Uterus (tissue), 2 donors: ENCODE measurements at regions not wholly inside any gene's neighbourhood (a gene's known extent, or its start where the extent isn't known, plus 50 kb on each side); places are given as distances from the start of the nearest gene placed in this dataset.
"Not testable (repeated sequence)": the region's sequence is repeated elsewhere in the genome, so short reads cannot be mapped to it uniquely, and the experiment has no call there.

Source experiments
- POLR2A ChIP-seq, 2 donors: fragments of 450-650 bp; IDR thresholded peaks; one replicate each; pipeline ENCODE4 v1.6.1; 2016; ENCODE audit warnings: antibody characterized with exemption in 2 of 2, mild to moderate bottlenecking in 1 of 2, moderate library complexity in 1 of 2
- TF ChIP-seq, protein P1 (sequence below), 4 experiments: fragments of 200-600 bp in 2 of 4; fragments of 450-650 bp in 2 of 4; sonication (generic) in 2 of 4; IDR thresholded peaks; one replicate each; pipeline ENCODE4 v1.5.1; 2016 to 2019; ENCODE audit warnings: antibody characterized with exemption in 4 of 4, mild to moderate bottlenecking in 2 of 4, moderate library complexity in 1 of 4

DNA sequence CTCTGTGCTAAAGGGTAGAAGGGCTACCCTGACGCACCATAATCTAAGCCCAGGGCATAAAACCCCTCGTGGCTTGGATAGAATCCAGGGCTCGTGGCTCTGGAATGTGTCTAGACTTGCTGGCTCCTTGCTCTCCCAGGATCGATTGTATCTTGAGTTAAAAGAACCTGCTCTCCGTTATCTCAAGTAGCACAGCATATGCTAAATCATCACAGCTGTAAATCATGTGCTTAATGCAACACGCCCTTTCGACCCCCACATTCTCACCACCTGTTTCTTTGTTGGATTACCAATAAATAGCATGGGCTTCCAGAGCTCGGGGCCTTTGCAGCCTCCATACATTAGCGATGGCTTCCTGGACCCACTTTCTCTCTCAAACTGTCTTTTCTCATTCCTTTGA lies 190.4 kb downstream of the CPS1 start:
- not testable (repeated sequence) for TF ChIP-seq POLR2A (IDR thresholded peaks at IDR 0.05)
- TF ChIP-seq, protein P1, sequence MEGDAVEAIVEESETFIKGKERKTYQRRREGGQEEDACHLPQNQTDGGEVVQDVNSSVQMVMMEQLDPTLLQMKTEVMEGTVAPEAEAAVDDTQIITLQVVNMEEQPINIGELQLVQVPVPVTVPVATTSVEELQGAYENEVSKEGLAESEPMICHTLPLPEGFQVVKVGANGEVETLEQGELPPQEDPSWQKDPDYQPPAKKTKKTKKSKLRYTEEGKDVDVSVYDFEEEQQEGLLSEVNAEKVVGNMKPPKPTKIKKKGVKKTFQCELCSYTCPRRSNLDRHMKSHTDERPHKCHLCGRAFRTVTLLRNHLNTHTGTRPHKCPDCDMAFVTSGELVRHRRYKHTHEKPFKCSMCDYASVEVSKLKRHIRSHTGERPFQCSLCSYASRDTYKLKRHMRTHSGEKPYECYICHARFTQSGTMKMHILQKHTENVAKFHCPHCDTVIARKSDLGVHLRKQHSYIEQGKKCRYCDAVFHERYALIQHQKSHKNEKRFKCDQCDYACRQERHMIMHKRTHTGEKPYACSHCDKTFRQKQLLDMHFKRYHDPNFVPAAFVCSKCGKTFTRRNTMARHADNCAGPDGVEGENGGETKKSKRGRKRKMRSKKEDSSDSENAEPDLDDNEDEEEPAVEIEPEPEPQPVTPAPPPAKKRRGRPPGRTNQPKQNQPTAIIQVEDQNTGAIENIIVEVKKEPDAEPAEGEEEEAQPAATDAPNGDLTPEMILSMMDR (IDR thresholded peaks at IDR 0.05) = not testable (repeated sequence)
